ENCODE measurements at regions not wholly inside any gene's neighbourhood (a gene's known extent, or its start where the extent isn't known, plus 50 kb on each side); places are given as distances from the start of the nearest gene placed in this dataset.

DNA sequence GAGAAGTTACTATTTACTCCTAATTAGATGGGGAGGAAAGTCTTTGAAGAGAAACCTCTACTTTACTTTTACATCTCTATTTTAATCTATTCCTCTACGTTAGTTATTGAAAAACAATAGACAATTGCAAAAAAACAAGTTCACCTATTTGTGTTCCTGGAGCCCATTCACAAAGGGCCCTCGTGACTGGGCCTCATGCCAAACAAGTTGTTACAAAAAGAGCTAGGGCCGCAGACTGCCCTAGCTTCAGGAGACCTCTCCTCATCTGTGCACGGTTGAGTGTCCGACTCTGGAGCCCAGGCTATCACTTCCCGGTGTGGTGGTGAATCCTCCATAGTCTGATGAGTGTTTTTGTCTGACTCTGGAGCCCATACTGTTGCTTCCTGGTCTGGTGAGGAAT, 190.9 kb downstream of the ZNF486 start:
- TF ChIP-seq POLR2A (IDR thresholded peaks at IDR 0.05) (no peak), POLR2AphosphoS5 (IDR thresholded peaks at IDR 0.05; ENCODE audit: insufficient read depth in 1 of 2, low read depth in 1 of 2) (no peak)
- TF ChIP-seq, protein P1, sequence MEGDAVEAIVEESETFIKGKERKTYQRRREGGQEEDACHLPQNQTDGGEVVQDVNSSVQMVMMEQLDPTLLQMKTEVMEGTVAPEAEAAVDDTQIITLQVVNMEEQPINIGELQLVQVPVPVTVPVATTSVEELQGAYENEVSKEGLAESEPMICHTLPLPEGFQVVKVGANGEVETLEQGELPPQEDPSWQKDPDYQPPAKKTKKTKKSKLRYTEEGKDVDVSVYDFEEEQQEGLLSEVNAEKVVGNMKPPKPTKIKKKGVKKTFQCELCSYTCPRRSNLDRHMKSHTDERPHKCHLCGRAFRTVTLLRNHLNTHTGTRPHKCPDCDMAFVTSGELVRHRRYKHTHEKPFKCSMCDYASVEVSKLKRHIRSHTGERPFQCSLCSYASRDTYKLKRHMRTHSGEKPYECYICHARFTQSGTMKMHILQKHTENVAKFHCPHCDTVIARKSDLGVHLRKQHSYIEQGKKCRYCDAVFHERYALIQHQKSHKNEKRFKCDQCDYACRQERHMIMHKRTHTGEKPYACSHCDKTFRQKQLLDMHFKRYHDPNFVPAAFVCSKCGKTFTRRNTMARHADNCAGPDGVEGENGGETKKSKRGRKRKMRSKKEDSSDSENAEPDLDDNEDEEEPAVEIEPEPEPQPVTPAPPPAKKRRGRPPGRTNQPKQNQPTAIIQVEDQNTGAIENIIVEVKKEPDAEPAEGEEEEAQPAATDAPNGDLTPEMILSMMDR (IDR thresholded peaks at IDR 0.05) = no peak
- no peak for DNase-seq (ENCODE audit: extremely low spot score in 2 of 2)

DNA sequence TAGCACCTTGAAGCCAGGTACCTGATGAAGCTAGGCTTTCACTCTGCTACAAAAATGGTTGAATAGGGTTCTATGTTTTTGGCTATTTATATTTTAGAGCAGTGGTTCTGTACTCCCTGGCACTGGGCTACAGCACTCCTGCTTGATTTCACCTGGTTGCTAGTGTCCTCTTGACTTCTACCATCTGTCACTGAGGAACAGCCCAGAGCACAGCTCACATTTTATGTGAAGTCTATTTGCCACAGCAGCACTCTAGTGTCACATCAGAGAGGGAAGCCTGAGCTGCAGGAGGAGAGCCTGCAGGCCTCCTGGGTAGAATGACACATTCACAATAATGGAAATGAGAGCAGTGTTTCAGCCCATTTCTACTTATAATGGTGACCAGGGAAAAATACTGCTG, 184.2 kb downstream of the ZNF486 start:
- H3K36me3 ChIP-seq = no peaks in the 10 kb centered on the region
- TF ChIP-seq POLR2A (IDR thresholded peaks at IDR 0.05) = no peak
- TF ChIP-seq POLR2AphosphoS5 (IDR thresholded peaks at IDR 0.05; ENCODE audit: insufficient read depth in 1 of 2, low read depth in 1 of 2) = no peak
- TF ChIP-seq, protein P1 (IDR thresholded peaks at IDR 0.05) = no peak
- no peak overlapping the region for H3K4me3 ChIP-seq
- H3K27ac ChIP-seq = no peak overlapping the region
- no peaks in the 10 kb centered on the region for H3K9me3 ChIP-seq
- H3K27me3 ChIP-seq = no peaks in the 10 kb centered on the region
- no peak for DNase-seq (ENCODE audit: extremely low spot score in 2 of 2)
- intact Hi-C loops (cut with DNase I) = no loop called here
- H3K4me1 ChIP-seq = no peaks in the 10 kb centered on the region

More for the DNA sequence above, 190.9 kb downstream of the ZNF486 start:
- Histone ChIP-seq H3K27ac (no peak overlapping the region), H3K9me3 (no peaks in the 10 kb centered on the region), H3K27me3 (no peaks in the 10 kb centered on the region), H3K4me3 (no peak overlapping the region), H3K36me3 (no peaks in the 10 kb centered on the region), H3K4me1 (no peaks in the 10 kb centered on the region)
- intact Hi-C loops (cut with DNase I) = no loop called here

DNA sequence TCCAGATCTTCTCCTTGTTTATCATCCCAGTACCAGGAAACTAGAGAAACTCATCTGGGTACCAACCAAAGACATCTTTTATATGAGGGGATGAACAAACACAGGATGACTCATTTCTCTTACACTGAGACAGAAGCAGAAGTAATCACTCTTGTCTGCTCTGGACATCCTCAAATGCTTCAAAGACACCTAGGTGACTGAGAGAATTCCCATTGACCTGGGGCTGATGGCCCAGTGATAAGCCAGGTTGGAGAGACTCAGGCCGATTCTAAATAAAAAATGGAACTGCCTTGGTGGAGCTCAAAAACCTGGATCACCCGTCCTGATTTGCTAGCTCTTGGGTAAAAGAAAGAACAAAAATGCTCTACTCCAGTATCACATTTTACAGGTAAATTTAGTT, 182.2 kb downstream of the ZNF486 start:
- DNase-seq (ENCODE audit: extremely low spot score in 2 of 2) = no peak
- intact Hi-C loops (cut with DNase I) = no loop called here
- no peaks in the 10 kb centered on the region for H3K4me1 ChIP-seq
- H3K27ac ChIP-seq = no peak overlapping the region
- no peaks in the 10 kb centered on the region for H3K36me3 ChIP-seq
- H3K27me3 ChIP-seq = no peaks in the 10 kb centered on the region
- no peak for TF ChIP-seq POLR2AphosphoS5 (IDR thresholded peaks at IDR 0.05; ENCODE audit: insufficient read depth in 1 of 2, low read depth in 1 of 2)
- no peak for TF ChIP-seq POLR2A (IDR thresholded peaks at IDR 0.05)
- TF ChIP-seq, protein P1 (IDR thresholded peaks at IDR 0.05) = no peak
- H3K4me3 ChIP-seq = no peak overlapping the region
- H3K9me3 ChIP-seq = no peaks in the 10 kb centered on the region

DNA sequence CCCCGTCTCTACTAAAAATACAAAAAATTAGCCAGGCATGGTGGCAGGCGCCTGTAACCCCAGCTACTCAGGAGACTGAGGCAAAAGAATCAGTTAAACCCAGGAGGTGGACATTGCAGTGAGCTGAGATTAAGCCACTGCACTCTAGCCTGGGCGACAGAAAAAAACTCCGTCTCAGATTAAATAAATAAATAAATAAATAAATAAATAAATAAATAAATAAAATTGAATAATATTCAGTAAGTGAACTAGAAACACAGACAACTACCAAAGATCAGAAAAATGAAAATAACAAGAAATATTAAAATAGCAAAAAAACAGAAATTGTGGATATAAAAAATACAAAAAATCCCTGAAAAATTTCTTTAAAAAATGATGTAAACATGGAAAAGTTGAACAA, 172.4 kb downstream of the ZNF486 start:
- H3K36me3 ChIP-seq = no peaks in the 10 kb centered on the region
- no peak overlapping the region for H3K4me3 ChIP-seq
- intact Hi-C loops (cut with DNase I) = no loop called here
- no peaks in the 10 kb centered on the region for H3K9me3 ChIP-seq
- TF ChIP-seq POLR2A (IDR thresholded peaks at IDR 0.05) (no peak), POLR2AphosphoS5 (IDR thresholded peaks at IDR 0.05; ENCODE audit: insufficient read depth in 1 of 2, low read depth in 1 of 2) (no peak)
- TF ChIP-seq, protein P1 (IDR thresholded peaks at IDR 0.05) = no peak
- no peaks in the 10 kb centered on the region for H3K27me3 ChIP-seq
- no peak overlapping the region for H3K27ac ChIP-seq
- DNase-seq (ENCODE audit: extremely low spot score in 2 of 2) = no peak
- H3K4me1 ChIP-seq = no peaks in the 10 kb centered on the region

DNA sequence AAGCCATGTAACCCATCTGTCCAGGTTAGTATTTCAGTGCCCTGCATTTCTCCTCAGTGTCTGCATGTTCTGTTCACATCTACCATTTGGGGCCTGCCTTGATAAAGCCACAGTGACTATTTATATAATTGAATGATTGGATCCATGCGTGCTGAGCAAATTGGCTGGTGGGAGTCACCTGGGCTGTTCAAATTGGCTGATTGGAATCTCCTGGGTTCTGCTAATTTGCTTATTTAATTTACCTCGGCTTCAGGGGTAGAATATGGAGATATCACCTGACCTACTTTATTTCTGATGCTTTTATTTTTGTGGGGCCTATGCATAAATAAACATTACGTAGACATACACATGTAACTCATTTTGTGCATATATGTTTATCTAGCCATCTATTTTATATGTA, 167.7 kb downstream of the ZNF486 start:
- TF ChIP-seq POLR2AphosphoS5 (IDR thresholded peaks at IDR 0.05; ENCODE audit: insufficient read depth in 1 of 2, low read depth in 1 of 2) = no peak
- H3K27me3 ChIP-seq = no peaks in the 10 kb centered on the region
- H3K9me3 ChIP-seq = no peaks in the 10 kb centered on the region
- DNase-seq (ENCODE audit: extremely low spot score in 2 of 2) = no peak
- H3K4me1 ChIP-seq = no peaks in the 10 kb centered on the region
- intact Hi-C loops (cut with DNase I) = no loop called here
- no peaks in the 10 kb centered on the region for H3K36me3 ChIP-seq
- no peak overlapping the region for H3K27ac ChIP-seq
- no peak overlapping the region for H3K4me3 ChIP-seq

DNA sequence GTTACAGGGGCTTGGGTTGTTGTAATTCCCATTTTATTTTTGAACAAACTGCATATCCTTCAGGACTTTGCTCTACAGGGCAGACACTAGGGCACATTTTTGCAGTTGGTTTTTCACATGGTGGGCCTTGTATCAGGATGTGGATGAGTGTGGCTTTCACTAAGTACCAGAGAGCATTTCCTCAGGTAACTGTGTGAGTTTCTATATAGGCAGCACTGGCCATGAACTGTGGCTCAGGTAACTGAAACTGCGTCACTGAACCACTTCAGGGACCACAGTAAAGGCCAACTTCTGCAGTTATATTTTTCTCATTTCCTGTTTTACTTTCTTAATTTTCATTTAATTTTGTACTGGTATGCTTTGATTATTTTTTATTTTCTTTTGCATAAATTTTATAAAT, 166.5 kb downstream of the ZNF486 start:
- no peak for DNase-seq (ENCODE audit: extremely low spot score in 2 of 2)
- H3K9me3 ChIP-seq = no peaks in the 10 kb centered on the region
- no peaks in the 10 kb centered on the region for H3K4me1 ChIP-seq
- H3K36me3 ChIP-seq = no peaks in the 10 kb centered on the region
- H3K27me3 ChIP-seq = no peaks in the 10 kb centered on the region
- intact Hi-C loops (cut with DNase I) = no loop called here
- TF ChIP-seq, protein P1 (IDR thresholded peaks at IDR 0.05) = no peak
- TF ChIP-seq POLR2AphosphoS5 (IDR thresholded peaks at IDR 0.05; ENCODE audit: insufficient read depth in 1 of 2, low read depth in 1 of 2) (no peak), POLR2A (IDR thresholded peaks at IDR 0.05) (no peak)
- H3K27ac ChIP-seq = no peak overlapping the region
- H3K4me3 ChIP-seq = no peak overlapping the region
